CD4-positive, alpha-beta T cell treated with Interleukin-10 for 1 hour (primary cell): ENCODE measurements at regions not wholly inside any gene's neighbourhood (a gene's known extent, or its start where the extent isn't known, plus 50 kb on each side); places are given as distances from the start of the nearest gene placed in this dataset.
A peak's percentile ranks its signal among the peaks of the same experiment; 100 is the strongest.

Experiments used
- DNase-seq: peaks from one replicate; pipeline ENCODE4 v3.0.0-alpha.2; 2020

DNA sequence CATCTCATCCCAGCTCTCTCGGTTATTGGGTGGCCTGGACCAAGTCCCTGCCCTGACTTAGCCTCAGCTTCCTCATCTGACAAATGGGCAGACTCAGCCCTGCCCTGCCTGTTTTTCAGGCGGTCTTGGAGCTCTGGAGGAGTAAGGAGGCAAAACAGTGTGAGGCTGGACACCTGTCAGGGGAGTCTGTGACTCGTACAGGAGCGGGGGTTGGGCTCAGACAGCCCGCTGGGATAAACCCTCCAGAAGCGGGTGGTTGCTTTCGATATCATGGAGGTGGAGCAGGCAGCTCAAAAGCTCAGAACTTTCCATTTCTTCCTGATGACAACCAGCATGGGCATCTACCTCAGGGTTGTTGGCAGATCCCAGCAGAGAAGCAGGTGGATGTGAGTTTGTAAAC, 72.9 kb upstream of the GGTA1 start:
- no peak for DNase-seq

DNA sequence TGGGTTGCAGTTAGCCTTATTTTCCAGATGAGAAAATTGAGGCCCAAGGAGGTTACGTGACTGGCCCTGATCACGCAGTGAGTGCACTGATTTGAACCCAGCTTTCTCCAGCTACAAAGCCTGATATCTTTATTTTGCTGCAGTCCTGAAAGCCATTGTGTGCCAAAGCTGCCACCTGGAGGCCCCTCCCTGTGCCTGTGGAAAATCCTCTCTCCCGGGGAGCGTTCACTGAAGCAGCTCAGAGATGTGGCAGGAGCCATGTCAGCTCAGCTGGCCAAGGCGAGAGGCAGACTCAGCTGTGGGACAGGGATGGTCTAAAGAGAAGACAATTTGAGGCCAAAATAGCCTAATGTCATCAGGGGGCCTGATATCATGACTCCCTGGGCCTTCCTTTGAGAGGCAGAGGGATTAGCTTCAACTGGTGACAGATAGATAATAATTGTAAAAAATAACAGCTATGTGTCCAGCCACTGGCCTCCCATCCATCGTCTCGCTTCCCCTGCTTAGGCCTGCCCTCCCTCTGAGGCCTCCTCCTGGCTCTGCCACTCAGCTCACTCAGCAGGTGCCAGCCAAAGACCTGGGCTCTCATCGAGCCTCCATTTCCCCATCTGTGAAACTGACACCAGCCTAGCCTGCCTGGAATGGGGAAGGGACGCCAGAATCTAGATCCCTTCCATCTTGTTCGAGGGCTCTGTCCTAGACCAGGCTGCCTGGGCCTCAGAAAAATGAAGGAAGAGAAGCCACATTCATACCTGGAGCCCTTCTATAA, 74.3 kb upstream of the GGTA1 start:
- DNase-seq = no peak

DNA sequence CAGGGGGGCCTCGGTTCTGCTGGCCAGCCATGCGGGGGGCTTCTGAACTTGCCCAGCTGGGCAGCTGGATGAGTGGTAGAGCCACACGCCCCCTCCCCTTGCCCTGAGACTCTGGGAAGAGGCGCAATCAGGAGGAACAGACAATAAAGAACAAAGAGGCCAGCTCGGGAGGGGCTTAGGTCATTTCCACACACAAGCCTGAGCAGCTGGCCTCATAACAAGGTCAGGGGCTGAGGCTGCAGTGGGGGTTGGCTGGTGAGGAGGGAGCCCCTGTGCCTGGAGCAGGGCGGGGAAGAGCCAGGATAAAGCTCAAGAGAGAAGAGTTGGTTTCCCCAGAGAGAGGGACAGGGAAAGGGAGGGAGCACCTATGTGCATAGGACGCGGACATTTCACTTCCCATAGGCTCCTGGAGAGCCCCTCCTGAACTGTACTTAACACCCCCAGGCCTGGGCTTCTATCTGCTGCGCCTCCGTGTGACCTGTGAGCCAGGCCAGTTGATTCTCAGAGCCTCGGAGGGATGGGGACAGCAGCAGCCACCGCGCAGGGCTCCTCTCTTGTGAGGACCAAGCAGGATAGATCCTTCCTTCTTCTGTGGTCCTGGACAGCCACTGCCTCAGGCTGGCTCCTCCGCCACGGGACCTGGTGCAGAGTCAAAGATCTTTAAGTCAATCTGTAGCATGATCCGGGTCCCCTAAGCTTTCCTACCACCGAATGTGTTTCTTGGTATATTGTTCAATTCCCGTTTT, 75.3 kb upstream of the GGTA1 start:
- no peak for DNase-seq

- no peak for DNase-seq
Observed at GRCh38 chr9:121576281-121577075, 75.0 kb upstream of the DAB2IP start.

- DNase-seq = no peak
Observed at GRCh38 chr9:121577166-121577565, 74.3 kb upstream of the DAB2IP start.

- DNase-seq = no peak
Observed at GRCh38 chr9:121577572-121577971, 73.9 kb upstream of the DAB2IP start.

DNA sequence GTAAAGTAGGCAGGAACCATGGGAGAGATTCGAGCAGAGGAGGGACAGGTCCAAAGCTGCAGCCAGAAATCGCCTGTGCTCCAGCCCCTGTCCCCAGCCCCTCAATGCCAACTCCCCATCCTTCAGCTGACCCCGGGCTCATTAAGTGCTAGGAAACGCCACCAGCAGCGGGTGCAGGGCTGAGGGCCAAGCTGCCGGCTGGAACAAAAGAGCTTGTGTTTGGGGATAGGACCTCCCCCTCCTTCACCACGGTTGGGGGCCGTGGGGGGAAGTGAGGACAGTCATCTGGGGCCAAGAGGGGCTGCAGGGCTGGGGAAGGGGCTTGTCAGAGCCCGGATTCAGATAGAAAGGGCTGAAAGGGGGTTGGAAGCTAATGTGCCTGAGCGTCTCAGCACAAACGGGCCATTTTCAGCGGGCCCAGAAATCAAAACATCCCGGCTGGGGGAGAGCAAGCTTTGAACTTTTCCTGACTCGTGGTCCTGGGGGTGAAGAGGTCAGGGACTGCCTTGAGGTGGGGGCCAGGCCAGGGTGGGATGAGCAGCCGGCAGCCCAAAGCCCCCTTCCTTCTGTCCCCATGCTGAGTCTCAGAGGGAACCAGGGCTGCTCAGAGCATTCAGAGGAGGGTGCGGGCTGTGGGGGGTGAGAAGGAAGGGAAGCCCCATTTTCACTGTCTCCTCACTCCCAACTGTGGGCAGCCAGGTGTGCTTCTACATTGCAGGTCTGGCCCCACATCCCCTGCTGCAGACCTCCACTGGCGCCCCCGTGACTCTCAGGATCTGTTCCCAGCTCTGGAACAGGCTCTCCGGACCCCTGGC, 69.4 kb upstream of the DAB2IP start:
- DNase-seq = no peak

GRCh38 chr9:121582641-121583040, 68.8 kb upstream of the DAB2IP start:
- DNase-seq = no peak

GRCh38 chr9:121584421-121584820, 67.0 kb upstream of the DAB2IP start:
- DNase-seq = no peak

DNA sequence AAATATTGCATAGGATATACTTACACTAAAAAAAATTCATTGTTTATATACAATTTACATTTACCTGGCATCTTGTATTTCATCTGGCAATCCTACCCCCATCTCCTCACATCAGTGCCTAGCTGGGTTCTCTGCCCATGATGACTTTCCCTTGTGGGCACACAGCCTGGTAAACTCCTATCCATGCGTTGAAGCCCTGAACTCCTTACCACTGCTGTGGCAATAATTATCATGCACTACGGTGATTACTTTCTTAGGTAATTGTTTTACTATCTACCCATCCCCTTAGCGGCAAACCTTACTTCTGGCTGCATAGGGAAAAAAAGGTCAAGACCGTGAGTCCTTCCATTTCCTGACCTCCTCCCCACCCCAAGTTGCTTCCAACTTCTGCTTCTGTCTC, 63.6 kb upstream of the DAB2IP start:
- no peak for DNase-seq

DNA sequence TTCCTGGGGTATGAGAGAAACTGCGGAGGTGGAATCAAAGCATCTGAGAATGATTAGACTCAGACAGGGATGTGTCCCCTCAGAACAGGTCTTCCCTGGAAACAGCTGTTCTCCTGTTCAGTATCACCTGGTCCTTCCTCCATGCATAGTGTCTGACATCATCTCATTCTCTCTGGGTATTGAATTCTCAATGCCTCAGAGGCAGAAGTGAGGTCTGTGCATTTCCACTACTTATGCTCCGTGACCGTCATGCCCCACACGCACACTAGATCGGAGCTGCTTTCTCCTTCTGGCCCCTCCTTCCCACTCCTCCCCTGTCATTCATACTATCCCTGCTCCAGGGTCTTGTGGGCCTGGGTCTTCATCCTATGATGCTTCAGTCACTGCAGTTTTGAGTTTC, 61.4 kb upstream of the DAB2IP start:
- no peak for DNase-seq

DNA sequence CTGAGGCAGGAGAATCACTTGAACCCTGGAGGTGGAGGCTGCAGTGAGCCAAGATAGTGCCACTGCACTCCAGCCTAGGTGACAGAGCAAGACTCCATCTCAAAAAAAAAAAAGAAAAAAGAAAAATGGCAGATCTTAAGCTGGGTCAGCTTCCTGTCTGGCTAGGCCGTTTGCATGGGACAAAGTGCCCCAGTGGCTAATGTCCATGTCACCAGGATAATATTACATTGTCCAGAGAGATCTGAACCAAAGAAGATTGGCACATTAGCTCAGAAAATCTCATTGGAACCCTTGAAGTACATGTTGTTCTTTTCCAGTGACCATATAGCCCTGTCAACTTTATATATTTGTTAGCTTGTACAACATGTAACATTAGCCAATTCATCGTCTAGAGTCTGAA, 59.2 kb upstream of the DAB2IP start:
- DNase-seq = no peak

DNA sequence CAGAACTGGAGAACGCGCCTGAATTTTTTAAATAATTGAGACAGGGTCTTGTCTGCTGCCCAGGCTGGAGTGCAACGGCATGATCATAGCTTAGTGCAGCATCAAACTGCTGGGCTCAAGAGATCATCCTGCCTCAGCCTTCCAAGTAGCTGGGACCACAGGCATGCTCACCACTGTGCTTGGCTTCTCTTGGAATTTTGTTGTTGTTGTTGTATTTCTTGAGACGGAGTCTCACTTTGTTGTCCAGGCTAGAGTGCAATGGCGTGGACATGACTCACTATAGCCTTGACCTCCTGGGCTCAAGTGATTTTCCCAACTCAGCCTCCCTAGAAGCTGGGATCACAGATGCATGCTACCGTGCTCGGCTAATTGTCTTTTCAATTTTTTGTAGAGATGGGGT, 58.4 kb upstream of the DAB2IP start:
- DNase-seq = no peak

DNA sequence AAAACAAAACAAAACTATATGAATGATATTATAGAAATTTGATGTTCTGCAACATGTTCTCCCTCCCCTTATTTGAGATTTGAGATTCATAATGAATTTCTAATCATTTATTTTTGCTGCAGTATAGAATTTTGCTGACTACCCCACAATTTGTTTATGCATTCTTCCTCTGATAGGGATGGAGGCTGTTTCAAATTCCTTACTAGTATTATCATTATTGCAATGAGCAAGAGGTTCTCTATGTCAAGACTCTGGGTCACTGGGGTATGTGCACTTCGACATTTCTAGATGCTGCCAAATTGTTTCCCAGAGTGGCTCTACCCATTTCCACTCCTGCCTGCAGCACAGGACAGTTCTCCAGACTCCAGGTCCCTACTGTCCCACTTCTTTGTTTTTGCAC, 54.9 kb upstream of the DAB2IP start:
- no peak for DNase-seq

GRCh38 chr9:121597698-121598166, 53.7 kb upstream of the DAB2IP start:
- DNase-seq = no peak

DNA sequence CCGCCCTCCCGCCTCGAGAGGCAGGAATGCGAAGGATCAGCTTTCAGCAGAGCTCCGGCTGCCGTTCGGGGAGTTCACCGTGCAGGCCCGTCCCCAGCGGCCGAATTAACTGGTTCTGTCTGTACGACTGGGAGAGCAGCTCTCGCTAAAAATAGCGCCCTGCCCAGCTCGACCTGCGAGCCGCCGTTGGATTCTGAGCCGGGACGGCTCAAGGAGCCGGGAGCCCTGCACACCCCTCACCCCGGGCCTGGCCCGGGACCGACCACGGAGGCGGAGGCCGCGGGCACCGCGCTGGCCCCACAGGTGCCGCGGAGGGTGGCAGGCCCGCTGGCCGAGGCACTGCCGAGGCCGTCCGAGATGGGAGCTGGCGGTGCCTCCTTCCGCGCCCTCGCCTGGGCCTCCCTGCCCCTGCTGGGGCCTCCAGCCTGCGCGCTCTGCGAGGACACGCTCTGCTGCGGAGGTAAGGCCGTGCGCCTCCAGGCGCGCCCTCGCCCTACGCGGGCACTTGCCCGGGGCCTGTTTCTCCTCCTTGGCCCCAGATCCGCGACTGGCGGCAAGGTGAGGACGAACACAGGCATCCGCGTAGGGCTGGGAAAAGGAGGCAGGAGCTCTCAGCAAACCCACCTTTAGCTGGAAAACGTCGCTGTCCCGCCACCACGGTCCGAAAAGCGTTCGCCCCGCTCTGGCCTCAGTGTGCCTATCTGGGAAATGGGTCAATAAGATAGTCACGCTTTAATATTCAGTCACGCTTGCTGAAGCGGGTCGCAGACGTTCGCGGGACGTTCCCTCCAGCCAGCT, 53.1 kb upstream of the DAB2IP start:
- no peak for DNase-seq

- DNase-seq = no peak
Observed at GRCh38 chr9:121598965-121599871, 52.2 kb upstream of the DAB2IP start.

DNA sequence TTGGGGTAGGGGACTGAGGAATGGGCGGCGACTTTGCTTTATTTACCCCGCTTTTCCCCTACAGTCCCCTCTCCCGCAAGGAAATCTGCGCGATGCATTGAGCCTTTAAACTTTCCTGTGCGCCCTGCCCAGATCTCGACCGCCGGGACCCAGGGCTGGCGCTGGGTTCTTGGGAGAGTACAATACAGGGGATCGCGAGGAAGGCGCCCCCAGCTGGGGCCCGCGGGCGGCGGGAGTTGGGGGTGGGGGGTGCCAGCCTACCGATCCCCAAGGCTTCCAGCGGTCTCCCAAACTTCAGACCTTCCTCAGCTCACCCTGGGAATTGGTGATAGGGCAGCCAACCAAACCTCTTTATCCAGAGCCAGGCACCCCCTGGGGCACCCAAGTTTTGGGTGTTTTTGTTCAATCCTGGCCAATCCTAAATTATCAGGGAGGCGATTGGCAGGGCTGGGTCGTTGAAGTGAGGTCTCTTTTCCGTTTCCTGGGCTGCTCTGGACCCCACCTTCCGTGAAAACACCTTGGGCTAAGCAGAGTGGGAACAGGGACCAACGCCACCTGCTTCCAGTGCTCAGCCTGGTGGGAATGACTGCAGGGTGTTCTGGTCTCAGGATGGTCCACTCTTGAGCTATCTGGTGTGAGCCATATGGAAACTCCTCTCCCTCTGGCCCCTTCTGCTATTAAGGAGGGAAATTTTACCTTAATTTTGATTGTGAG, 51.4 kb upstream of the DAB2IP start:
- DNase-seq = no peak

GRCh38 chr9:121601194-121601593, 50.2 kb upstream of the DAB2IP start:
- DNase-seq = peak; percentile 4
